Adrenal gland (tissue), 9 donors: ENCODE measurements at regions not wholly inside any gene's neighbourhood (a gene's known extent, or its start where the extent isn't known, plus 50 kb on each side); places are given as distances from the start of the nearest gene placed in this dataset.

ENCODE experiments used
- DNase-seq, 7 donors: peaks; one replicate each; pipeline ENCODE4 v3.0.0-alpha.2; 2019 to 2020
- H3K27ac ChIP-seq, 5 donors: fragments of 200-600 bp; sonication (generic) in 4 of 5; 1 replicate in 3 of 5; 2 replicates in 2 of 5; pipeline versions ENCODE4 v1.5.1 to v1.8.0; 2016 to 2020; ENCODE audit warnings: mild to moderate bottlenecking in 1 of 5
- H3K27me3 ChIP-seq: fragments of 200-600 bp; 2 replicates; pipeline ENCODE4 v1.8.0; 2021
- H3K36me3 ChIP-seq, 2 donors: fragments of 200-600 bp; replicated peaks in 1 of 2; 1 replicate in 1 of 2; 2 replicates in 1 of 2; pipeline versions ENCODE4 v1.5.1 to v1.8.0; 2018 to 2022
- H3K4me1 ChIP-seq, 2 donors: fragments of 200-600 bp; replicated peaks in 1 of 2; 1 replicate in 1 of 2; 2 replicates in 1 of 2; pipeline versions ENCODE4 v1.5.1 to v1.8.0; 2018 to 2021
- H3K4me3 ChIP-seq, 4 donors: fragments of 200-600 bp; sonication (generic) in 3 of 4; one replicate each; pipeline ENCODE4 v1.5.1; 2016 to 2018
- H3K9me3 ChIP-seq, 3 donors: fragments of 200-600 bp; sonication (generic) in 1 of 3; replicated peaks in 1 of 3; 1 replicate in 2 of 3; 2 replicates in 1 of 3; pipeline versions ENCODE4 v1.5.1 to v1.8.0; 2016 to 2021
- POLR2A ChIP-seq, 2 donors: fragments of 450-650 bp; IDR thresholded peaks; one replicate each; pipeline ENCODE4 v1.6.1; 2017; ENCODE audit warnings: antibody characterized with exemption in 2 of 2, mild to moderate bottlenecking in 2 of 2, moderate library complexity in 1 of 2
- WGBS, 4 donors: extraction: QIAGEN DNeasy Blood & Tissue Kit in 2 of 4; methylation state at CpG; one replicate each; pipeline versions ENCODE4 v1.1.5 to v1.1.7; 2013 to 2017; 5-methylcytosine and 5-hydroxymethylcytosine counted together
- intact Hi-C, 2 donors: fragments of 100-400 bp; cut with DNase I; formaldehyde crosslinking; loops; one replicate each; pipeline versions ENCODE4 v1.14.1 to v1.15.0; 2022 to 2023
- TF ChIP-seq, protein P1 (sequence below), 6 experiments: fragments of 450-650 bp in 4 of 6; fragments of 200-600 bp in 2 of 6; sonication (generic) in 1 of 6; IDR thresholded peaks; 1 replicate in 5 of 6; 2 replicates in 1 of 6; pipeline versions ENCODE4 v1.5.1 to v1.8.0; 2016 to 2021; ENCODE audit warnings: antibody characterized with exemption in 6 of 6, mild to moderate bottlenecking in 2 of 6, moderate library complexity in 1 of 6
- donor health status: healthy with polysubstance abuse.
- donor health status: Bipolar disorder and iron deficiency.
- donor health status: DM: yes; HTN: yes; CAD: no.
- donor health status: DM: no; HTN: no; CAD: no.
- donor health status: DM: no; HTN: no; CAD: no.

- H3K4me3 ChIP-seq = no peak overlapping the region
- intact Hi-C loops = no loop called here
- no peak overlapping the region for H3K27ac ChIP-seq
- no peak for DNase-seq
- H3K4me1 ChIP-seq = no peaks in the 10 kb centered on the region
- H3K36me3 ChIP-seq = no peaks in the 10 kb centered on the region
- 80 to 84% (median 80%) methylated on average over 10 of the region's 10 CpGs for WGBS, 4 donors
- no peak for TF ChIP-seq POLR2A (IDR thresholded peaks at IDR 0.05)
- TF ChIP-seq, protein P1, sequence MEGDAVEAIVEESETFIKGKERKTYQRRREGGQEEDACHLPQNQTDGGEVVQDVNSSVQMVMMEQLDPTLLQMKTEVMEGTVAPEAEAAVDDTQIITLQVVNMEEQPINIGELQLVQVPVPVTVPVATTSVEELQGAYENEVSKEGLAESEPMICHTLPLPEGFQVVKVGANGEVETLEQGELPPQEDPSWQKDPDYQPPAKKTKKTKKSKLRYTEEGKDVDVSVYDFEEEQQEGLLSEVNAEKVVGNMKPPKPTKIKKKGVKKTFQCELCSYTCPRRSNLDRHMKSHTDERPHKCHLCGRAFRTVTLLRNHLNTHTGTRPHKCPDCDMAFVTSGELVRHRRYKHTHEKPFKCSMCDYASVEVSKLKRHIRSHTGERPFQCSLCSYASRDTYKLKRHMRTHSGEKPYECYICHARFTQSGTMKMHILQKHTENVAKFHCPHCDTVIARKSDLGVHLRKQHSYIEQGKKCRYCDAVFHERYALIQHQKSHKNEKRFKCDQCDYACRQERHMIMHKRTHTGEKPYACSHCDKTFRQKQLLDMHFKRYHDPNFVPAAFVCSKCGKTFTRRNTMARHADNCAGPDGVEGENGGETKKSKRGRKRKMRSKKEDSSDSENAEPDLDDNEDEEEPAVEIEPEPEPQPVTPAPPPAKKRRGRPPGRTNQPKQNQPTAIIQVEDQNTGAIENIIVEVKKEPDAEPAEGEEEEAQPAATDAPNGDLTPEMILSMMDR (IDR thresholded peaks at IDR 0.05) = no peak
- no peaks in the 10 kb centered on the region for H3K9me3 ChIP-seq
- H3K27me3 ChIP-seq = no peaks in the 10 kb centered on the region
Measured at GRCh38 chr9:135178498-135178897, 91.0 kb downstream of the OLFM1 start.

- WGBS, 4 donors = 67 to 88% (median 78%) methylated on average over 8 to 10 of the region's 10 CpGs
Measured at GRCh38 chr9:135179041-135179440, 91.6 kb downstream of the OLFM1 start.

DNA sequence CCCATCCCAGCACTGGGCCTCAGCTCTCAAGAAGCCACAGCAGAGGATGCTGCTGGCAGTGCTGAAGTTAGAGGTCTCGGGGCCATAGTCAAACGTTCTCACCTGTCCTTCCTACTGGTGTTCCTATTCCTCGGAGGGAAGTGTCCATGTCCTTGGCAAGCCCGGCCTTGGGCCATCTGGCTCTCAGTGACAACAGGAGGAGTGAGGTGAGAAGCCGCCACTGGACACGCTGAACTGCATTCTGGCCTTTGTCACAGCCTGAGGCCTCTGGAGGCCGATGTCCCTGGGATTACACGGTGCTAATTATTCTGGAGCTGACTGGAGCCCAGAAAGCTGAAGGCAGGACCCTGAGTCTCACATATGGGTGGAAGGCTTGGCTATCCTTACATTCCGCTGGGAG, 92.5 kb downstream of the OLFM1 start:
- Histone ChIP-seq H3K27me3 (no peaks in the 10 kb centered on the region), H3K9me3 (no peaks in the 10 kb centered on the region), H3K36me3 (no peaks in the 10 kb centered on the region), H3K4me1 (no peaks in the 10 kb centered on the region), H3K4me3 (no peak overlapping the region), H3K27ac (no peak overlapping the region)
- peak in 1 of 7 donors; percentile 73 for DNase-seq
- intact Hi-C loops = no loop called here
- TF ChIP-seq POLR2A (IDR thresholded peaks at IDR 0.05) = no peak
- TF ChIP-seq, protein P1 (IDR thresholded peaks at IDR 0.05) = no peak
- 64 to 76% (median 74%) methylated on average over 4 to 9 of the region's 9 CpGs for WGBS, 4 donors

More at GRCh38 chr9:135179041-135179440, 91.6 kb downstream of the OLFM1 start:
- no peaks in the 10 kb centered on the region for H3K36me3 ChIP-seq
- no peaks in the 10 kb centered on the region for H3K27me3 ChIP-seq
- intact Hi-C loops = no loop called here
- H3K4me1 ChIP-seq = no peaks in the 10 kb centered on the region
- H3K9me3 ChIP-seq = no peaks in the 10 kb centered on the region
- H3K4me3 ChIP-seq = no peak overlapping the region
- no peak for TF ChIP-seq POLR2A (IDR thresholded peaks at IDR 0.05)
- TF ChIP-seq, protein P1 (IDR thresholded peaks at IDR 0.05) = no peak
- DNase-seq = no peak
- no peak overlapping the region for H3K27ac ChIP-seq

- no peak overlapping the region for H3K4me3 ChIP-seq
- H3K27me3 ChIP-seq = no peaks in the 10 kb centered on the region
- no peak overlapping the region for H3K27ac ChIP-seq
- no peaks in the 10 kb centered on the region for H3K4me1 ChIP-seq
- intact Hi-C loops = no loop called here
- no peaks in the 10 kb centered on the region for H3K9me3 ChIP-seq
- no peak for DNase-seq
- H3K36me3 ChIP-seq = no peaks in the 10 kb centered on the region
- 87 to 89% (median 87%) methylated on average over 3 to 4 of the region's 4 CpGs for WGBS, 4 donors
- no peak for TF ChIP-seq POLR2A (IDR thresholded peaks at IDR 0.05)
- TF ChIP-seq, protein P1 (IDR thresholded peaks at IDR 0.05) = no peak
Measured at GRCh38 chr9:135180586-135180985, 93.1 kb downstream of the OLFM1 start.
